HFFc6 (cell line): ENCODE measurements at regions not wholly inside any gene's neighbourhood (a gene's known extent, or its start where the extent isn't known, plus 50 kb on each side); places are given as distances from the start of the nearest gene placed in this dataset.

ENCODE experiments used
- DNase-seq: peaks from one replicate; pipeline ENCODE4 v3.0.0-alpha.2; 2018
- H3K27ac Mint-ChIP-seq: 2 replicates; pipeline ENCODE4 v1.8.0; 2020; ENCODE audit warnings: mild to moderate bottlenecking, mixed read lengths
- H3K27me3 Mint-ChIP-seq: 2 replicates; pipeline ENCODE4 v1.8.0; 2021; ENCODE audit warnings: mild to moderate bottlenecking, moderate library complexity, mixed read lengths; ENCODE audit not compliant: insufficient read depth
- H3K36me3 Mint-ChIP-seq: 2 replicates; pipeline ENCODE4 v1.8.0; 2021; ENCODE audit warnings: low read depth, mixed read lengths
- H3K4me1 Mint-ChIP-seq: 2 replicates; pipeline ENCODE4 v1.8.0; 2020; ENCODE audit warnings: low read depth, mixed read lengths
- H3K4me3 Mint-ChIP-seq: 2 replicates; pipeline ENCODE4 v1.8.0; 2020; ENCODE audit warnings: mild to moderate bottlenecking, moderate library complexity, mixed read lengths
- H3K9me3 Mint-ChIP-seq: 2 replicates; pipeline ENCODE4 v1.8.0; 2020; ENCODE audit warnings: mild to moderate bottlenecking, mixed read lengths
- CTCF ChIP-seq: fragments of 200-600 bp; sonication (generic); IDR thresholded peaks from 2 replicates; pipeline ENCODE4 v1.5.0; 2021; ENCODE audit warnings: antibody characterized with exemption, mild to moderate bottlenecking

DNA sequence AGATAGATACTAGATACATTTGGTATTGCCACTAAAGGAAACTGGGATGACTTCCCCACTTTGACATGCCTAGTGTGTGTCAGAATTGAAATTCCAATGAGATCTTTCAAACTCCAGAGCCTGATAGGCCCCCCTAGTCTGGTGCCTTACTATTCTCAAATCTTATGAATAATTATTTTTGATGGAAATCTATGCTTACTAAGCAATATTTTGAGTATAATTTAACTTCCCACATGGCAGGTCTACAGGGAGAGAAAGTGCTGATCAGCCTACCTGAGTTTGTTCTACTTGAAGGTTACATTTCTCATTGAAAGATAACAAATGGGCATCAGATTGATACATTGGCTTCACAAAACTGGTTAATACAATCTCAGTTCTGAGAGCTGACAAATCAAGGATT lies 415.7 kb upstream of the BOD1L1 start:
- Mint-ChIP-seq H3K4me3 (no peak overlapping the region), H3K4me1 (no peaks in the 10 kb centered on the region), H3K36me3 (no peaks in the 10 kb centered on the region), H3K27me3 (no peaks in the 10 kb centered on the region), H3K27ac (no peak overlapping the region), H3K9me3 (no peaks in the 10 kb centered on the region)
- DNase-seq: no peak
- TF ChIP-seq CTCF: no peak

- H3K27ac Mint-ChIP-seq: no peak overlapping the region
- no peak for DNase-seq
- no peaks in the 10 kb centered on the region for H3K36me3 Mint-ChIP-seq
- H3K4me1 Mint-ChIP-seq: peaks cover 8% of the 10 kb centered on the region; the same call in 1 of the 2 replicates
- no peaks in the 10 kb centered on the region for H3K27me3 Mint-ChIP-seq
- H3K9me3 Mint-ChIP-seq: no peaks in the 10 kb centered on the region
- TF ChIP-seq CTCF: no peak
- no peak overlapping the region for H3K4me3 Mint-ChIP-seq
Measured at GRCh38 chr4:14046642-14047041, 419.1 kb upstream of the BOD1L1 start.

DNA sequence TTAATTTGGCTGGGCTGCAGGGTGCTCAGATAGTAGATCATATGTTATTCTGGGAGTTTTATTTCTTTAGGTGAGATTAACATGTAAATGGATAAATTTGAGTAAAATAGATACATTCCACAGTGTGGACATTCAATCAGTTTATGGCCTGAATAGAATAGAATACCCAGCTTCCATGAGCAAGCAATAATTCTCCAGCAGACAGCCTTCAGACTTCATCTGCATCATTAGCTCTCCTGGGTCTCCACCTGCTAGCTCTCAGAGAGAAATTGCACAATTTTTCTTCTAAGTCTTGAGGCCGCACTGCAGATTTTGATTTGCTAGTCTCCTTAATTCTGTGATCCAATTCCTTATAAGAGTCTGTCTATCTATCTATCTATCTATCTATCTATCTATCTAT lies 420.3 kb upstream of the BOD1L1 start:
- H3K27ac Mint-ChIP-seq: no peak overlapping the region
- no peak overlapping the region for H3K4me3 Mint-ChIP-seq
- no peaks in the 10 kb centered on the region for H3K9me3 Mint-ChIP-seq
- no peak for TF ChIP-seq CTCF
- no peaks in the 10 kb centered on the region for H3K27me3 Mint-ChIP-seq
- peaks cover 8% of the 10 kb centered on the region; the same call in 1 of the 2 replicates for H3K4me1 Mint-ChIP-seq
- no peak for DNase-seq
- H3K36me3 Mint-ChIP-seq: no peaks in the 10 kb centered on the region

DNA sequence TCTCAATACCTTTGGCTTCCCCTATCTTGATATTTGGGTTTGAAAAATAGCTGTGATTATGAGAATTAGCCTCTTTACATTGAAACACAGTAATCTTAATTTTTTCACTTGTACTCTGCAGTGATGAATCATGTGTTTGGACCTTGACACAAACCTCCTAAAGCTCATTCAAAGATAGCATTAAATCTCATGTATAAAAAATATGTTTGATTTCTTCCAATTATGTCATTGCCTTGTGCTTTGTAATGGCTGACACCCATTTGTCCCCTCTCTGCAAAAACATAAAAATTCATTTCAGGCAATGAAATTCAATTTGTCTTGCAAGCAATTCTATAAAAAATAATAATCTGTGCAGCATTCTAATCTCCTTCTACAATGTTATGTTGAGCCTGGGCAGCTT lies 422.4 kb upstream of the BOD1L1 start:
- no peaks in the 10 kb centered on the region for H3K9me3 Mint-ChIP-seq
- H3K4me1 Mint-ChIP-seq: peaks cover 18% of the 10 kb centered on the region
- no peaks in the 10 kb centered on the region for H3K27me3 Mint-ChIP-seq
- no peak for DNase-seq
- no peak overlapping the region for H3K4me3 Mint-ChIP-seq
- no peak for TF ChIP-seq CTCF
- no peak overlapping the region for H3K27ac Mint-ChIP-seq
- no peaks in the 10 kb centered on the region for H3K36me3 Mint-ChIP-seq

DNA sequence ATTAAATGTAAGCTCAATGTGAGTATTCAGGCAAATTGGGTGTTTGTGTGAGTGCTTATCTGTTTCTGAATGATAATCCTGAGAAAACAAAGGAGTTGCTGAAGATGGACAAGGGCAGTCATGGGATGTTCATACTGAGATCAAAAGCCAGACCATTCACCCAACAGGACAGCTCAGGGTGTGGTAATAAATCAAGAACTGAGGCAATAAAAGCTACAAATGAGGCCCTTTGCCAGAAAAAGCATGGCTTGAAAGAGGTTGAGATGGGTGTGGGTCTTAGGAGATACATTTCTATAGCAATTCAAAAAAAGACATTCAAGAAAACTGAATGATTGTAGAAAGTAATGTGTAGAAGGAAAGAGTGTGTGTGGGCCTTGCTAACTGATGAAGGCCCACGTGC lies 425.8 kb upstream of the BOD1L1 start:
- no peaks in the 10 kb centered on the region for H3K27me3 Mint-ChIP-seq
- peaks cover 21% of the 10 kb centered on the region for H3K4me1 Mint-ChIP-seq
- H3K36me3 Mint-ChIP-seq: 0 out of 2 replicates have a peak, but pooled peaks cover 3% of the 10 kb centered on the region
- H3K27ac Mint-ChIP-seq: no peak overlapping the region
- H3K4me3 Mint-ChIP-seq: no peak overlapping the region
- DNase-seq: no peak
- no peak for TF ChIP-seq CTCF
- H3K9me3 Mint-ChIP-seq: no peaks in the 10 kb centered on the region

DNA sequence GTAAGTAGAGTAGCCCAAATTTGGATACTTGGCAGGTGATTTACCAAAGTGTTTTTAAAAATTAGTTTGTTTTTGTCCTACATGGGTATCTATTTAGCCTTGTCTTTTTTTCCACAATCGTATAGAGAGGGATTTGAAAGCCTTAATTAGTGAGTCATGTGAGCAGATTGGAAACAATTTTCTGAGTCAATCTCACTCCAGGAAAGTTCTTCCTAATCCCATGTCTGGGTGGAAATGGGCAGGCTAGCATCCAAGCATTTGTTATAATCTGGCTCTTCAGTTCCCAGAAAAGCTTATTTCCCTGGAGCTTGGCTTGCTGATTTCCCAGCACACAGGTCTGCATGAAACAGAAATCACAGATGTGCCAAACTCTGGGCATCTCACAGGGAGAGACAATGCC lies 426.9 kb upstream of the BOD1L1 start:
- H3K36me3 Mint-ChIP-seq: 0 out of 2 replicates have a peak, but pooled peaks cover 3% of the 10 kb centered on the region
- no peak overlapping the region for H3K4me3 Mint-ChIP-seq
- H3K27me3 Mint-ChIP-seq: no peaks in the 10 kb centered on the region
- no peak for TF ChIP-seq CTCF
- peaks cover 21% of the 10 kb centered on the region for H3K4me1 Mint-ChIP-seq
- H3K9me3 Mint-ChIP-seq: no peaks in the 10 kb centered on the region
- no peak overlapping the region for H3K27ac Mint-ChIP-seq
- DNase-seq: no peak
